ENCODE measurements at regions not wholly inside any gene's neighbourhood (a gene's known extent, or its start where the extent isn't known, plus 50 kb on each side); places are given as distances from the start of the nearest gene placed in this dataset.

DNA sequence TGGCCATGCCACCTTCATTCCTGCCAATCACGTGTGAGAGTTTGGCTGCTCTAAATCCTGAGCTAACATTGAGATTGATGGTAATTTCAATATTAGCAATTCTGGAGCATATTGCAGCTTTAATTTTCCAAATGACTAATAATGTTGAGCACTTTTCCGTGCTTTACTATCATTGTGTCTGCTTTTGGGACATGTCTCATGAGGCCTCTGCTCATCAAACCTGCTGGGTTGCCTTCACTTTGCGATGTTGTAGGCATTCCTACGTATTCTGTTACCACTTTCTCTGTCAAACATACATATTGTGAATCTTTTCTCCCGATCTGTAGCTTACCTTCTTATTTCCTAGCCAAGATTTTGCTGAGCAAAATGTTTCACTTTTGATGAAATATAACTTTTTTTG lies 466.6 kb downstream of the GALR1 start:
- no peak for DNase-seq (ENCODE audit: low read depth in 2 of 3, low spot score in 2 of 3)

GRCh38 chr18:77733292-77733903 lies 483.8 kb downstream of the GALR1 start:
- no peak for DNase-seq (ENCODE audit: low read depth in 2 of 3, low spot score in 2 of 3)

DNA sequence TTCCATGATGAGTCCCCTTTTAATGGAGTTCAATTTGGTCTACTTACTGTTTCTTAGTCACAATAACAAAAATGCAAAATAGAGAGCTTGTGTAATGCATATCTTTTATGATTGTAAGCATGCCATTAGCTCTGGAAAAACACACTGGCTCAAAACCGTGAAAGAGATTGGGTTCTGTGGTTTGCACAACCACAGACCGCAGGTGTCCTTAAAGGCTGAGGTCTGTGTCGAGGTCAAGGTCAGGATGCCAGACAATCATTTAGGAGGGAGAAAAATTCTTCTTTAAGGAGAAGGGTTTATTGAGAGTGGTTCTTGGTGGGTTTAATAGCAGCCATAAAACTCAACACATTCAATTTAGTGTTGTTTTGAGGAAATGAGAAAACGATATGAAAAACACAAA lies 487.2 kb downstream of the GALR1 start:
- no peak for DNase-seq (ENCODE audit: low read depth in 2 of 3, low spot score in 2 of 3)

GRCh38 chr18:77737405-77737804 lies 487.8 kb downstream of the GALR1 start:
- DNase-seq (ENCODE audit: low read depth in 2 of 3, low spot score in 2 of 3): no peak

- peak in 2 of 3 donors; percentile 3 for DNase-seq (ENCODE audit: low read depth in 2 of 3, low spot score in 2 of 3)
Observed at GRCh38 chr18:77749089-77749488, 499.4 kb downstream of the GALR1 start.

- DNase-seq (ENCODE audit: low read depth in 2 of 3, low spot score in 2 of 3): no peak
Observed at GRCh38 chr18:77750006-77750405, 500.4 kb downstream of the GALR1 start.

DNA sequence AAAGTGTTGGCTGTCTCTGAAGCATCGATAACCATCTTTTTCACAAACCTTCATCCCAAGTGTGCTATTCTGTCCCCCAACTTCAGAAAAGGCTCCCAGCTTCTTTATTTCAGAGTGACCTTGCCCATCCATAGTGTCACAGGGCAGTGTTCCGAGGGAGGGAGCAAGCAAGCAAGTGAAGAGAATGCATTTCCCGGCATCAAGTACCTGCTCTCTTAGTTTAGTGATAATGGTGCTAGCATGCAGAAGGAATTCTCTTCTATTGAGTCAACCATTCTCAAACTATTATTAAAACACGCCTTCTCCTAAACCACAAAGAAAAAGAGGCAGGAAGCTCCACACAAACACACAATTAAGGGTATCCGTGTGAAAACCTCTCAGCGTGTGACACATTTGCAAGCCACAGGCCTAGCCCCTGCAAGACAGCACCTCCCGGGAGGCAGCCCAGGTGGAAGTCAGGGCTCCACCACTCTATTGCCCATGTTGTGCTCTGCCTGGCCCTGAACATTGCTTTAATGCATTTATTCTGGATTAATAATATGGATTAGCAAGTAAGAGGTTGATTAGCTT lies 504.9 kb downstream of the GALR1 start:
- no peak for DNase-seq (ENCODE audit: low read depth in 2 of 3, low spot score in 2 of 3)

DNA sequence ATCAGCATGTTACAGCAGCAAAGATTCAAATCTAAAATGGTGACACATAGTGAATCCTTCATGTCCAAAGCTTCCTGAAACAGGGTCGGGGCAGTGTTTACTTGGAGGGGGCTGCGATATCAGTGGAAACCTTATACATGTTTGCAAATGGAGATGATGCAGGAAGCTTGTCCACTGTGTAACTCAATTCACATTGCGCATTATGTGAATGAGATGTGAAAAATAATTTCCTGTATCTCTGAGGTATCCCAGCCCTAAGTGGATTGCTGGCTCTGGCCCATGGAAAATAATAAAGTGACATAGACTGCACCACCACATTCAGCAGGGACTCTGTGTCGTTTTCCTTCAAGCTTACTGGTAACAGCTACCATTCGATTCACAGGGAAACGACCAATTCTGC lies 505.5 kb downstream of the GALR1 start:
- DNase-seq (ENCODE audit: low read depth in 2 of 3, low spot score in 2 of 3): no peak

- DNase-seq (ENCODE audit: low read depth in 2 of 3, low spot score in 2 of 3): no peak
Observed at GRCh38 chr18:77761332-77761731, 511.7 kb downstream of the GALR1 start.

DNA sequence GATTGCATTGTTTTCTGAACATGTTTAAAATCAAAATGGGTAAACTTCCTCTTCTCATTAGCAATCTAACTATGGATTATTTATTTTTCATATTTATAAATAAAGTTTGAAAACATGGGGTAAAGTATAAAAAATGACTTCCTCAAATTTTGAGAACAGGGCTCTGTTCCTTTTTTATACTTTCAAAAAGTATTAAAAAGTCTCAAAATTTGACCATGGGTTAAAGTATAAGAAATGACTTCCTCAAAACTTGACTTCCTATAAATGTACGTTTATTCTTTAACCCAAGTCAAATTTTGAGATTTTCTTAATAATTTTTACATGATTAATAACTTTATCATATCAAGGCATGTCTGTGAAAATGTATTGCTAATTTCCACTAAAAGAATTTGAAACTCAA lies 512.4 kb downstream of the GALR1 start:
- peak in 1 of 3 donors; percentile 51 for DNase-seq (ENCODE audit: low read depth in 2 of 3, low spot score in 2 of 3)

GRCh38 chr18:77762642-77763041 lies 513.0 kb downstream of the GALR1 start:
- no peak for DNase-seq (ENCODE audit: low read depth in 2 of 3, low spot score in 2 of 3)

GRCh38 chr18:77763530-77764145 lies 514.0 kb downstream of the GALR1 start:
- DNase-seq (ENCODE audit: low read depth in 2 of 3, low spot score in 2 of 3): no peak

GRCh38 chr18:77765468-77765867 lies 515.8 kb downstream of the GALR1 start:
- peak in 2 of 3 donors; percentile 45 to 64 for DNase-seq (ENCODE audit: low read depth in 2 of 3, low spot score in 2 of 3)

DNA sequence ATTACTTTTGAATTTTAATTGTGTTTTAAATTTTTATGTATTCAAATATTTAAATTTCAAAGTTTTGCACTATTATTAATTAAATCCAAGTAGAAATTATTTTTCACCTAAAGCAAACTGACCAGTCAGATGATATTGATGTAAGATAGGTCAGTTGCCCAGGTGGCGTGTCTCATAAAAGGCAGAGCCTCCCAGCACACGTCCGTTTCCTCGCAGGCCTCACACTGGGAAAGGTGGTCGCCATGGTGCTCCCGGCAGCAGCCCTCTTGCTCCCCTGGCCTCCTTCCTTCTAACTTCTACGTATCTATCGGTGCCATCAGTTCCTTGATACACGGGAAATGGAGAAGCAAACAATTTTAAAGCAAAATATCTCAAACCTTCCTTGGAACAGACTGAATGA lies 516.8 kb downstream of the GALR1 start:
- DNase-seq (ENCODE audit: low read depth in 2 of 3, low spot score in 2 of 3): no peak

- DNase-seq (ENCODE audit: low read depth in 2 of 3, low spot score in 2 of 3): no peak
Observed at GRCh38 chr18:77772177-77772576, 522.5 kb downstream of the GALR1 start.

GRCh38 chr18:77776104-77776503 lies 526.5 kb downstream of the GALR1 start:
- no peak for DNase-seq (ENCODE audit: low read depth in 2 of 3, low spot score in 2 of 3)

DNA sequence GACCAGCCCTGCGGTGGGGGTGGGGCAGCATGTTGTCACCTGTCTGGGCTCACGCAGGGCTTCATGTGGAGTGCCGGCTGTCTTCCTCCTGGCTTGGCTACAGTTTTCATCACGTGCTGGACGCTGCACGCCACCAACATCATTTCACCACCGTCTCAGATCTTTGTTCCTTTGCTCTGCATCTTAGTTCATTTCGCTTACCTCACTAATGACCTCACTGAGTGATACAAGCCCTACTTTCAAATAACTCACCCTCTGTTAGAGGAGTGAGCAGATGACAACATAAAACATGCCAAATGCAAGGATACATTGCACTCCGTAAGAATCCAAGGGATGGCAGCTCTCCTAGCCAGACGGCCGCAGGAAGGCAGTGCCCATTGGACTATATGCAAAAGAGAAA lies 527.5 kb downstream of the GALR1 start:
- DNase-seq (ENCODE audit: low read depth in 2 of 3, low spot score in 2 of 3): no peak

DNA sequence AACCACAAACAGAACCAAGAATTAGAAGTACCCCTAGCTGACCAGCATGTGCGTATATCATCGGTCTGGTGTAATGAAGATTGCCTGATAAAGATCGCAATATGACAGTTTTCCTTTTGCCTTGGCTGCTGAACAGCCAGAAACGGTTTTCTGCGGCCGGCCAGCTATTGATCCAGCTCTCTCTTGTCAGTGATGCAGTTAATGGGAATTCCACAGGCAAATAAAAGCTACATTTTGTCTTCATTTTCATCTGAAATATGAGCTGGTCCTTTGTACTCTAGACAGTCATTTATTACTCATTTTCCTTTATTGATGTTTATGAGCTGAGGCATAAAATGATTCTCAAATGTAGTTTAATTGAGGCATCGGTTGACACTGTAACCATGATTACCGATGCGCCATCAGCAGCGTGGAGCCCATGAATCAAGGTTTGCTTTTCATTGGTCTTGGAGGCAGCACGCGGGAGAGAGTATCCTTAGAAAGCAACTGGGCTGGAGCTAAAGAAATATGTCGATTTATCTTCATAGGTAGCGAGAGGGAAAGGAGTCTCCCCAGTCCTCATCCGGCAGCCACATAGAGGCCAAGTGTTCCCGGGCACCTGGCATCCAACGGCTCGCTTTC lies 535.2 kb downstream of the GALR1 start:
- no peak for DNase-seq (ENCODE audit: low read depth in 2 of 3, low spot score in 2 of 3)

DNA sequence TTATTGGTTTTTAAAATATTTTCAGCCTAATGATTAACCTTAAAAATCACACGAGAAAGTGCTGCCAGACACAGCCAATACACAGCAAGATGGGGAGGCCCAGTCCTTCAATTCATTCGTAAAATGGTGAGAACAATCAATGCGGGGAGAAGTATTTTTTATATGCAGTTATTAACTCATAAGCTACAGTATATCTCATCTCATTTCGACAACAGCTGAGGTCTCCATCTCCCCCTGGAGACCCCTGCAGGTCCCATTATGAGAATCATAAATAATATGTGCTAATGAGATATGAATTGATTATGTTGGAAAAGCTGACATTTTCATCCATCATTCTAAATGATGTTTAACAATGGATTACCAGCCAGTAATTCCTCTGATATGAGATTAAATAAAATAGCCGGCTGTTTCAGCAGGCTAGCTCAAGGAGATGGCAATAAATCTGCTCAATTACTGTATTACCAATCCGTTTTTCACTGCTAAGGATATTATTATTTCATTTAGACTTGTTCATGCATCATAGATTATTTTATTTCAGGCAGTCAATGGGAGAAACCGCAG lies 535.8 kb downstream of the GALR1 start:
- DNase-seq (ENCODE audit: low read depth in 2 of 3, low spot score in 2 of 3): no peak

DNA sequence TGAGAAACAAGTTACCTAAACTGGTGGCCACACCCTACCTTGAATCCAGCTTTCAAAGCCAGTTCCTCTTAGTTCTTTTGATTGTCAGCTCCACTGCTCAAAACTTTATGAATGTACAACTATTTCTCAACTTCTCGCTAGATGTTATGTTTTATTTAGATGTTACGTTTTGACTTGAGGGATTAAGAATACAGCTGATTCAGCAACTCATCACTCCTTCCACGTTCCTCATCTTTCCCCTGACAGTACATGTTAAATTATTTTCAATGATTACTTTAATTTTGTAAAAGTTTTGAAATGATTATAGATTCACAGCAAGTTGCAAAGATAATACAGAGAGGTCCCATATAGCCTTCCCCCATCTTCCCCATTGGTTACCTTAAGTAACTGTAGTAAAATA lies 553.4 kb downstream of the GALR1 start:
- no peak for DNase-seq (ENCODE audit: low read depth in 2 of 3, low spot score in 2 of 3)

DNA sequence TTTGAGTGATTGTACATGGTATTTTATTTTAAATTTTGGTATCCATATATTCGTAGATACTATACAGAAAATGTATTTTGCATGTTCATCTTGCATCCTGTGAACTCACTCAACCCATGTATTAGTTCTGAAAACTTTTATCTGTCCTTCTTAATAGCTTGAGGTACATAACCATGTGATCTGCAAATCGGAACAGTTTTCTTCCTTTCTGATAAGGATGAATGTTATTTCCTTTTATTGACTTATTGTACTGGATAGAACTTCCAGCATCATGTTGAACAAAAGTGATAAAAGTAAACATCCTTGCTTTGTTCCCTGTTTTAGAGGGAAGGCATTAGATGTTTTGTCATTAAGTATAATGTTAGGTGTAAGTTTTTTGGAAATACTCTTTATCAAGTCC lies 554.7 kb downstream of the GALR1 start:
- no peak for DNase-seq (ENCODE audit: low read depth in 2 of 3, low spot score in 2 of 3)

DNA sequence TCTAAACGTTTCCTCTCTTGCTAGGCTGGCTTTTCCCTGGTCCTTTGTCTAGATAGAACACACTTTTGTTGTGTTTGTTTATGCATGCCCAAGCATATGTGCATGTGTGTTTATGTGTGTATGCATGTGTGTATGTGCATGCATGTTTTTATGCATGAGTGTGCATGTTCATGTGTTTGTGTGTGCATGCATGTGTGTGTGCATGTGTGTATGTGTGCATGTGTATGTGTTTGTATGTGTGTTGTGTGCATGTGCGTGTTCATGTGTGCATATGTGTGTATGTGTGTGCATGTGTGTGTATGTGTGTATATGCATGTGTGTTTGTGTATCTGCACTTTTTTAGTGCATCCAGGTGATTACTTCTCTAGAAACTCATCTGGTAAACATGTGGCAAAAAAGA lies 558.0 kb downstream of the GALR1 start:
- DNase-seq (ENCODE audit: low read depth in 2 of 3, low spot score in 2 of 3): no peak
